ENCODE measurements at regions not wholly inside any gene's neighbourhood (a gene's known extent, or its start where the extent isn't known, plus 50 kb on each side); places are given as distances from the start of the nearest gene placed in this dataset.

DNA sequence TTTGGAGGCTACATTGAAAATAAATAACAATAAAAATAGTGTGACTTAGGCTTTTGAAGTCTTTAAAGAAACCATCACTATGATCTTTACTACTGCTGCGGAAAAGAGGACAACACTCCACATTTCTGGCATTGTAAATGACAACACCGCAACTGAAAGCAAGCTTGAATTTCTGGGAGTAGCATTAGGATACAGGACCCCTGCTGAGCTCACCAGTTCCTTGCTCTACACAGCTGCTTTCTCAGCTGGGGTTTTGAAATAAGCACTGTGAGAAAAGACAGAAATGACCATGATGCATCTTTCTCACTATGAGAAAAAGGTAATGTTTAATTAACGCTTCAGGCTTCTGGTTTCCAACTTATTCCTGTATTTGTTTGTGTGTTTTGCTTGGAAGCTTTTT lies 168.0 kb downstream of the TAF11L14 start:
- no peaks in the 10 kb centered on the region for H3K27me3 ChIP-seq
- H3K36me3 ChIP-seq: no peaks in the 10 kb centered on the region
- no peaks in the 10 kb centered on the region for H3K9me3 ChIP-seq
- TF ChIP-seq POLR2A (IDR thresholded peaks at IDR 0.05) (no peak), CTCF (IDR thresholded peaks at IDR 0.05) (no peak)
- DNase-seq: no peak
- H3K4me3 ChIP-seq: no peak overlapping the region
- no peaks in the 10 kb centered on the region for H3K4me1 ChIP-seq
- no peak overlapping the region for H3K27ac ChIP-seq

GRCh38 chr5:17803971-17804370 lies 169.7 kb downstream of the TAF11L14 start:
- Histone ChIP-seq H3K4me3 (no peak overlapping the region), H3K27me3 (no peaks in the 10 kb centered on the region), H3K4me1 (no peaks in the 10 kb centered on the region), H3K36me3 (no peaks in the 10 kb centered on the region), H3K9me3 (no peaks in the 10 kb centered on the region), H3K27ac (no peak overlapping the region)
- no peak for DNase-seq
- TF ChIP-seq POLR2A (IDR thresholded peaks at IDR 0.05) (no peak), CTCF (IDR thresholded peaks at IDR 0.05) (no peak)

- no peak overlapping the region for H3K27ac ChIP-seq
- no peaks in the 10 kb centered on the region for H3K4me1 ChIP-seq
- H3K27me3 ChIP-seq: no peaks in the 10 kb centered on the region
- DNase-seq: no peak
- H3K9me3 ChIP-seq: no peaks in the 10 kb centered on the region
- H3K4me3 ChIP-seq: no peak overlapping the region
- H3K36me3 ChIP-seq: no peaks in the 10 kb centered on the region
- TF ChIP-seq CTCF (IDR thresholded peaks at IDR 0.05) (no peak), POLR2A (IDR thresholded peaks at IDR 0.05) (no peak)
Observed at GRCh38 chr5:17805227-17805825, 171.1 kb downstream of the TAF11L14 start.

DNA sequence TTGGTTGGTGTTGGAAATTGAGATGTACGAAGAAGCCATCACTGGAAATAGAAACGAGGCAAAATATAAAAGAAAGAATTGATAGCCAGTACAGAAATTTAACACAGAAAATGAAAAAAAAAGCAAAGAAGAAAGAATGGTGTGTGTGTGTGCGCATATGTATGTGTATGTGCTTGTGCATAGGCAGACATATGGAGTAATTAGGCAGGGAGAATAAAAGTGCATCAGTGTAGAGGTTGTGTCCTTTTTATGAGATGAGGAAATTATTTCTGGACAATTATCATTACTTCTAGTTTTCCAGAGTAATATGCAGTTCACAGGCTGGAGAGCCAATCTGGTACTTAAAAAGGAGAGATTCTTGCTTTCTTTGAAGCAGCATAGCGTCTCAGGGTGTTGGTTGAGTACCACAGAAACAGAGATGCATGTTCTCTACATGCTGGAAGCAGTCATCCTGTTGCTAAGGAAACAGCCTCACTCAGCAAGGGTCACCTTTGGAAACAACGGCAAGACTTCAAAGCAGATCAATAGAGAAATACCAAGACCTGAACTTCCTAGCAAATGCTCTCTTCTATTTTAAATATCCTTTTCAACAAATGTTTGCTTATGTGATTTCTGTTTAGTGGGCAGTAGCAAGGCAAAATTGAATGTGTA lies 172.7 kb downstream of the TAF11L14 start:
- H3K4me1 ChIP-seq: no peaks in the 10 kb centered on the region
- TF ChIP-seq POLR2A (IDR thresholded peaks at IDR 0.05): no peak
- TF ChIP-seq CTCF (IDR thresholded peaks at IDR 0.05): no peak

DNA sequence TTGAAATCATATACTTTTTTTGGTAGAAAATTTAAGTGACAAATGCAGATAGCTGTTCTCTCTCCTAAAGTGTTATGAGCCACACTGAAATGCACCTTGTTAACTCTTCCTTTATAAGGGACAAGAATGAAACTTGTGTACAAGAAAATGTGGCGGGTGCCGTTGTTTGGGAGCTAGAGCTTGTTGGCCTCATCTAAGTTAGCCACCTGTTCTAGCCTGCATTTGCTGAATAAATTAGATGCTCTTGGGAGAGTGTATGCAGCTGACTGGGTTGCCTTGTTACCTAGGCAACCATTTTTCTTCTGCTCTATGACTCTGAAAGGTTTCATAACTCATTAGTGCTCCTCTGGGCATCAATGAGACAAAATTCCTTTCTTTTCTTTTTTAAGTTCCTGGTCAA lies 174.3 kb downstream of the TAF11L14 start:
- TF ChIP-seq POLR2A (IDR thresholded peaks at IDR 0.05) (no peak), CTCF (IDR thresholded peaks at IDR 0.05) (no peak)
- no peak for DNase-seq
- Histone ChIP-seq H3K36me3 (no peaks in the 10 kb centered on the region), H3K4me3 (no peak overlapping the region), H3K9me3 (no peaks in the 10 kb centered on the region), H3K27me3 (no peaks in the 10 kb centered on the region), H3K27ac (no peak overlapping the region), H3K4me1 (no peaks in the 10 kb centered on the region)

More for the DNA sequence above, 172.7 kb downstream of the TAF11L14 start:
- H3K9me3 ChIP-seq: no peaks in the 10 kb centered on the region
- no peak for DNase-seq
- no peaks in the 10 kb centered on the region for H3K27me3 ChIP-seq
- H3K27ac ChIP-seq: no peak overlapping the region
- H3K4me3 ChIP-seq: no peak overlapping the region
- H3K36me3 ChIP-seq: no peaks in the 10 kb centered on the region

Data from Peyer's patch (tissue), 4 donors.